ENCODE measurements at regions not wholly inside any gene's neighbourhood (a gene's known extent, or its start where the extent isn't known, plus 50 kb on each side); places are given as distances from the start of the nearest gene placed in this dataset.

GRCh38 chr18:6504605-6505497 is 90.1 kb upstream of the L3MBTL4 start:
- Histone ChIP-seq H3K79me2 (ENCODE audit: insufficient read depth, low read length) (no peaks in the 10 kb centered on the region), H3K36me3 (ENCODE audit: low read length) (no peaks in the 10 kb centered on the region), H3K9me2 (replicated peaks; ENCODE audit: insufficient read depth, low read length) (no peaks in the 10 kb centered on the region), H3K4me3 (ENCODE audit: insufficient read depth, low read length, poor library complexity, severe bottlenecking) (no peak overlapping the region), H2AFZ (ENCODE audit: low read depth, low read length, severe bottlenecking) (no peak overlapping the region), H3K27me3 (ENCODE audit: low read length) (no peaks in the 10 kb centered on the region), H3K9me3 (ENCODE audit: insufficient read depth, low read length) (no peaks in the 10 kb centered on the region), H3K27ac (ENCODE audit: low read depth, low read length) (no peak overlapping the region), H3K4me2 (ENCODE audit: low read depth, low read length, poor library complexity, severe bottlenecking) (no peak overlapping the region), H3K9ac (ENCODE audit: low read length) (no peak overlapping the region), H3F3A (ENCODE audit: insufficient read depth) (no peaks in the 10 kb centered on the region), H4K20me1 (ENCODE audit: low read depth, low read length) (no peaks in the 10 kb centered on the region)
- no peak for TF ChIP-seq EZH2phosphoT487 (conservative IDR thresholded peaks at IDR 0.05; ENCODE audit: low read length)
- TF ChIP-seq CTCF (IDR thresholded peaks at IDR 0.05; ENCODE audit: insufficient read depth, low read length, poor library complexity, severe bottlenecking) = no peak

DNA sequence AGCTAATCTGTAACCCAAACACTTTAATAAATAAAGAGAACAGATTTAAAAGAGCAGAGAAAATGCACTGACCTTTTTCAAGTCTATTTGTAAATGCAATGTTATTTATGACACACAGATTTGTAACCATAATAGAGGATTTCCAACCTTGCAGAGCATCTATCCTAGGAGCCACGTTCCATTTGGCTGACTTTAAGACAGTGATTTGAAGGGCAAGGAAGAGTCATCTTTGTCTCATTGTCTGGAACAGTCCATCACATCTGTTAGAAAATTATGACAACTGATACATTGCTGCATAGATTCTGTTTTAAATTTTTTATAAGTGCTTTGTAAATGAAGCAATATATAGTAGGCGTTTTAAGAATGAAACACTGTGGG is 90.8 kb upstream of the L3MBTL4 start:
- Histone ChIP-seq H3K4me3 (ENCODE audit: insufficient read depth, low read length, poor library complexity, severe bottlenecking) (no peak overlapping the region), H3K36me3 (ENCODE audit: low read length) (no peaks in the 10 kb centered on the region), H3K9me3 (ENCODE audit: insufficient read depth, low read length) (no peaks in the 10 kb centered on the region), H3F3A (ENCODE audit: insufficient read depth) (no peaks in the 10 kb centered on the region), H3K9me2 (replicated peaks; ENCODE audit: insufficient read depth, low read length) (no peaks in the 10 kb centered on the region), H3K4me2 (ENCODE audit: low read depth, low read length, poor library complexity, severe bottlenecking) (no peak overlapping the region), H3K27me3 (ENCODE audit: low read length) (no peaks in the 10 kb centered on the region), H4K20me1 (ENCODE audit: low read depth, low read length) (no peaks in the 10 kb centered on the region), H3K27ac (ENCODE audit: low read depth, low read length) (no peak overlapping the region), H3K79me2 (ENCODE audit: insufficient read depth, low read length) (no peaks in the 10 kb centered on the region), H3K9ac (ENCODE audit: low read length) (no peak overlapping the region), H2AFZ (ENCODE audit: low read depth, low read length, severe bottlenecking) (no peak overlapping the region)
- no peak for TF ChIP-seq EZH2phosphoT487 (conservative IDR thresholded peaks at IDR 0.05; ENCODE audit: low read length)
- no peak for TF ChIP-seq CTCF (IDR thresholded peaks at IDR 0.05; ENCODE audit: insufficient read depth, low read length, poor library complexity, severe bottlenecking)

DNA sequence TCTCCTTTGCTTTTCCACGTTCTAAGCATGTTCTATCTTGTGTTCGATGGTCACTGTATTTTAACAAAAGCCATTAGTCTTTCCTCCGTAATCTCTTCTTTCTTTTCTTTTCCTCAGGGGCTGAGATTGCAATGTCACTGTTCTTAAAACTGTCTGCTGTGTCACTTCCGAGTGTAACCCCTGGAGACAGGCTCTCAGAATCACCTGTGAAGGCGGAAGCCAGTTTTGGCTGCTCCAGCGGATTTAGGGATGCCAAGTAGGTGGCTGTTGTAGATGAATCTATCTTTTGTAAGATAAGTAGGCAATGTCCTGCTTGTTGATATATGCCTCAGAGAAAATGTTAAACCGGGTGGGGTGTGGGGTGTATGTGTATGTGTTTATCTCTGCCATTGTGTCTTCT is 94.7 kb upstream of the L3MBTL4 start:
- H3K4me2 ChIP-seq (ENCODE audit: low read depth, low read length, poor library complexity, severe bottlenecking) = peak overlapping the region; percentile 31
- no peak overlapping the region for H2AFZ ChIP-seq (ENCODE audit: low read depth, low read length, severe bottlenecking)
- H3K4me3 ChIP-seq (ENCODE audit: insufficient read depth, low read length, poor library complexity, severe bottlenecking) = no peak overlapping the region
- no peaks in the 10 kb centered on the region for H3K27me3 ChIP-seq (ENCODE audit: low read length)
- TF ChIP-seq EZH2phosphoT487 (conservative IDR thresholded peaks at IDR 0.05; ENCODE audit: low read length) (no peak), CTCF (IDR thresholded peaks at IDR 0.05; ENCODE audit: insufficient read depth, low read length, poor library complexity, severe bottlenecking) (no peak)
- no peaks in the 10 kb centered on the region for H3F3A ChIP-seq (ENCODE audit: insufficient read depth)
- H3K36me3 ChIP-seq (ENCODE audit: low read length) = no peaks in the 10 kb centered on the region
- H3K9me2 ChIP-seq (replicated peaks; ENCODE audit: insufficient read depth, low read length) = no peaks in the 10 kb centered on the region
- no peaks in the 10 kb centered on the region for H4K20me1 ChIP-seq (ENCODE audit: low read depth, low read length)
- no peak overlapping the region for H3K9ac ChIP-seq (ENCODE audit: low read length)
- H3K27ac ChIP-seq (ENCODE audit: low read depth, low read length) = peak overlapping the region; percentile 60
- 0 out of 2 replicates have a peak, but pooled peaks cover under 1% of the 10 kb centered on the region for H3K9me3 ChIP-seq (ENCODE audit: insufficient read depth, low read length)
- H3K79me2 ChIP-seq (ENCODE audit: insufficient read depth, low read length) = no peaks in the 10 kb centered on the region

All from SU-DHL-6 (cell line).